ENCODE measurements at regions not wholly inside any gene's neighbourhood (a gene's known extent, or its start where the extent isn't known, plus 50 kb on each side); places are given as distances from the start of the nearest gene placed in this dataset.

GRCh38 chr22:48691431-48691851 lies 1136.2 kb downstream of the BRD1 start:
- Histone ChIP-seq H3K9me3 (ENCODE audit: low read length) (no peaks in the 10 kb centered on the region), H3K4me1 (ENCODE audit: low read length) (no peaks in the 10 kb centered on the region), H4K20me1 (ENCODE audit: insufficient read depth, low read depth, low read length) (no peaks in the 10 kb centered on the region), H3K9me2 (replicated peaks; ENCODE audit: insufficient read depth, low read length) (no peaks in the 10 kb centered on the region), H3K79me2 (ENCODE audit: low read length) (no peaks in the 10 kb centered on the region), H3K27me3 (ENCODE audit: low read length) (no peaks in the 10 kb centered on the region), H3K36me3 (ENCODE audit: insufficient read depth, low read length) (no peaks in the 10 kb centered on the region), H3K4me2 (ENCODE audit: low read depth, low read length, poor library complexity, severe bottlenecking) (no peak overlapping the region), H2AFZ (ENCODE audit: low read length) (no peak overlapping the region), H3K4me3 (ENCODE audit: low read length) (no peak overlapping the region), H3K9ac (ENCODE audit: low read length) (no peak overlapping the region), H3K27ac (ENCODE audit: low read length) (no peak overlapping the region)
- DNase-seq = no peak

- no peak overlapping the region for H2AFZ ChIP-seq (ENCODE audit: low read length)
- H3K9me3 ChIP-seq (ENCODE audit: low read length) = no peaks in the 10 kb centered on the region
- H3K36me3 ChIP-seq (ENCODE audit: insufficient read depth, low read length) = no peaks in the 10 kb centered on the region
- no peak overlapping the region for H3K9ac ChIP-seq (ENCODE audit: low read length)
- no peaks in the 10 kb centered on the region for H4K20me1 ChIP-seq (ENCODE audit: insufficient read depth, low read depth, low read length)
- H3K27me3 ChIP-seq (ENCODE audit: low read length) = no peaks in the 10 kb centered on the region
- no peak overlapping the region for H3K27ac ChIP-seq (ENCODE audit: low read length)
- H3K4me1 ChIP-seq (ENCODE audit: low read length) = no peaks in the 10 kb centered on the region
- H3K4me3 ChIP-seq (ENCODE audit: low read length) = no peak overlapping the region
- no peak overlapping the region for H3K4me2 ChIP-seq (ENCODE audit: low read depth, low read length, poor library complexity, severe bottlenecking)
- H3K9me2 ChIP-seq (replicated peaks; ENCODE audit: insufficient read depth, low read length) = no peaks in the 10 kb centered on the region
- DNase-seq = no peak
- no peaks in the 10 kb centered on the region for H3K79me2 ChIP-seq (ENCODE audit: low read length)
These were observed 1136.9 kb downstream of the BRD1 start for GRCh38 chr22:48690583-48691317.

DNA sequence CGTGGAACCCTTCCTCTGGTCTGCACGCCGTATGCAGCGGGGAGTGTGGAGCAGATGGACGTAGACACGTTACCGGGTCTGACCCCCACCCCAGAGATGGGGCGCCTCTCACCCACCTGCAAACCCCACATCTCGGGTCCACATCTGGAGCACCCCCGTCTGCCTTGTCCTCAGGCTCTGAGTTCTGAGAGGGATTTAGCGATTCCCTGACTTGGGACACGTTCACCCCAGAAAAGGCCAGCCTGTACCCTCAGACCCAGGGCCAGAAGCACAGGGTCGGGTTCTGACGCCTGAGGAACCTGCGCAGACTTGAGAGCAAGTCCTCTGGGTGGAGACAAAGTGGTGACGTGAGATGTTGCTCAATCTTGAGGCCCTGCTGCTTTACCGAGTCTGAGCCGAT lies 1138.5 kb downstream of the BRD1 start:
- no peak overlapping the region for H3K4me3 ChIP-seq (ENCODE audit: low read length)
- H3K4me2 ChIP-seq (ENCODE audit: low read depth, low read length, poor library complexity, severe bottlenecking) = no peak overlapping the region
- H3K9me3 ChIP-seq (ENCODE audit: low read length) = no peaks in the 10 kb centered on the region
- no peak overlapping the region for H3K27ac ChIP-seq (ENCODE audit: low read length)
- no peaks in the 10 kb centered on the region for H4K20me1 ChIP-seq (ENCODE audit: insufficient read depth, low read depth, low read length)
- no peaks in the 10 kb centered on the region for H3K36me3 ChIP-seq (ENCODE audit: insufficient read depth, low read length)
- no peaks in the 10 kb centered on the region for H3K9me2 ChIP-seq (replicated peaks; ENCODE audit: insufficient read depth, low read length)
- no peak overlapping the region for H2AFZ ChIP-seq (ENCODE audit: low read length)
- no peak overlapping the region for H3K9ac ChIP-seq (ENCODE audit: low read length)
- no peak for DNase-seq
- H3K4me1 ChIP-seq (ENCODE audit: low read length) = no peaks in the 10 kb centered on the region
- H3K79me2 ChIP-seq (ENCODE audit: low read length) = no peaks in the 10 kb centered on the region
- no peaks in the 10 kb centered on the region for H3K27me3 ChIP-seq (ENCODE audit: low read length)

DNA sequence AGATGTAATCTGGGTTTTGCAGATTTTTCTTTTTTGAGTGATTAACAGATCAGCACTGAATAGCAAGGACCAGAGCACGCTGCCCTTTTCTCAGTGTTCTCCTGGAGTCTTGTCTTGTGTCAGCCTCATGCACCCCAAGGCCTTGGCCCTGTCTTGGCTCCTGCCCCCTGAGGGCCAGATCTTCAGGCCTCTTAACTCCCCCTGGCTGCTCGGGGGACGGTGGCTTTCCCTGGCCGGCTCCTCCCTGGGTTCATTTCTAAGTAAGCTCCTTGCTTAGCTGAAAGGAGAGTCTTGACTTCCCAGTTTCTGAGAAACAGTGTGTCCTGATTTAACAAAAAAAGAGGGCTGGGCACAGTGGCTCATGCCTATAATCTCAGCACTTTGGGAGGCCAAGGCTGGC lies 1139.3 kb downstream of the BRD1 start:
- H3K4me3 ChIP-seq (ENCODE audit: low read length) = no peak overlapping the region
- H3K9me2 ChIP-seq (replicated peaks; ENCODE audit: insufficient read depth, low read length) = no peaks in the 10 kb centered on the region
- H4K20me1 ChIP-seq (ENCODE audit: insufficient read depth, low read depth, low read length) = no peaks in the 10 kb centered on the region
- no peak for DNase-seq
- H2AFZ ChIP-seq (ENCODE audit: low read length) = no peak overlapping the region
- H3K27ac ChIP-seq (ENCODE audit: low read length) = no peak overlapping the region
- H3K4me1 ChIP-seq (ENCODE audit: low read length) = no peaks in the 10 kb centered on the region
- H3K36me3 ChIP-seq (ENCODE audit: insufficient read depth, low read length) = no peaks in the 10 kb centered on the region
- no peaks in the 10 kb centered on the region for H3K79me2 ChIP-seq (ENCODE audit: low read length)
- H3K4me2 ChIP-seq (ENCODE audit: low read depth, low read length, poor library complexity, severe bottlenecking) = no peak overlapping the region
- H3K9me3 ChIP-seq (ENCODE audit: low read length) = no peaks in the 10 kb centered on the region
- H3K27me3 ChIP-seq (ENCODE audit: low read length) = no peaks in the 10 kb centered on the region
- no peak overlapping the region for H3K9ac ChIP-seq (ENCODE audit: low read length)

DNA sequence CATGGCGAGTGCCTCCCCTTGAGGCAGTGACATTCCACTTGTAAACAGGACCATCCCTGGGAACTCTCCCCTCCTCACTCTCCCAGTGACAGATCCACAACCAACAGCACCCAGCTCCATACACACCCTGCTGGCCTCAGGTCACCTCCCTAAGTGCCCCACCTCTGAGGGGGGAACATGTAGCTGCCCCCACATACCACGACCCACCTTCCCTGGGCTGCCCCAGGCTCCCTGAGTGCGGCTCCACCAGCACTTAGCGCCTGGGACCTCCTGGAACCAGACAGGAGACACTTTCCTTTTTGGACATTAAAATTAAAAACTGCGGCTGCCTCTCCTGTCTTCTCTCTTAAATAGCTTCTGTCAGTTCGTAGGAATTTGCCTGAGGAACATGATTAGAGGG lies 1140.1 kb downstream of the BRD1 start:
- Histone ChIP-seq H3K9me3 (ENCODE audit: low read length) (no peaks in the 10 kb centered on the region), H3K9me2 (replicated peaks; ENCODE audit: insufficient read depth, low read length) (no peaks in the 10 kb centered on the region), H3K27ac (ENCODE audit: low read length) (no peak overlapping the region), H3K9ac (ENCODE audit: low read length) (no peak overlapping the region), H4K20me1 (ENCODE audit: insufficient read depth, low read depth, low read length) (no peaks in the 10 kb centered on the region), H3K4me2 (ENCODE audit: low read depth, low read length, poor library complexity, severe bottlenecking) (no peak overlapping the region), H3K4me3 (ENCODE audit: low read length) (no peak overlapping the region), H3K79me2 (ENCODE audit: low read length) (no peaks in the 10 kb centered on the region), H3K4me1 (ENCODE audit: low read length) (no peaks in the 10 kb centered on the region), H2AFZ (ENCODE audit: low read length) (no peak overlapping the region), H3K36me3 (ENCODE audit: insufficient read depth, low read length) (no peaks in the 10 kb centered on the region), H3K27me3 (ENCODE audit: low read length) (no peaks in the 10 kb centered on the region)
- DNase-seq = no peak

DNA sequence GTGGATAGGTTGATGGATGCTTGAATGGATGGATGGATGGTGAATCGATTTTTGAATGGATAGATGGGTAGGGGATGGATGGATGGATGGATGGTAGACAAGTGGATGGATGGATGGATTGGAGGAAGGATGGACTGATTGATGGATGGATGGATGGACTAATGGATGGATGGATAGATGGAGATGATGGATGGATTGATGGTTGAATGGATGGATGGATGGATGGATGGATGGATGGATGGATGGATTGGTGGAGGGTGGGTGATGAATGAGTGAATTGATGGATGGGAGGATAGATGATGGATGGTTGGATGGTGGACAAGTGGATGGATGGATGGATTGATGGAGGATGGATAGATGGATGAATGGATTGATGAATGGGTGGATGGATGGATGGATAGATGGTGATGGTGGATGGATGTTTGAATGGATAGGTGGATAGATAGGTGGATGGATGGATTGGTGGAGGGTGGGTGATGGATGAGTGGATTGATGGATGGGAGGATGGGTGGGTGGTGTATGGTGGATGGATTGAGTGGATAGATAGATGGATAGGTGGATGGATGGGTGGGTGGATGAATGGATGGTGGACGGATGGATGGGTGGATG lies 1140.9 kb downstream of the BRD1 start:
- no peak overlapping the region for H3K27ac ChIP-seq (ENCODE audit: low read length)
- no peak overlapping the region for H3K9ac ChIP-seq (ENCODE audit: low read length)
- H2AFZ ChIP-seq (ENCODE audit: low read length) = no peak overlapping the region
- H3K36me3 ChIP-seq (ENCODE audit: insufficient read depth, low read length) = no peaks in the 10 kb centered on the region
- no peaks in the 10 kb centered on the region for H3K79me2 ChIP-seq (ENCODE audit: low read length)
- DNase-seq = no peak
- H3K27me3 ChIP-seq (ENCODE audit: low read length) = no peaks in the 10 kb centered on the region
- H4K20me1 ChIP-seq (ENCODE audit: insufficient read depth, low read depth, low read length) = no peaks in the 10 kb centered on the region
- H3K4me2 ChIP-seq (ENCODE audit: low read depth, low read length, poor library complexity, severe bottlenecking) = no peak overlapping the region
- no peak overlapping the region for H3K4me3 ChIP-seq (ENCODE audit: low read length)
- no peaks in the 10 kb centered on the region for H3K9me2 ChIP-seq (replicated peaks; ENCODE audit: insufficient read depth, low read length)
- no peaks in the 10 kb centered on the region for H3K9me3 ChIP-seq (ENCODE audit: low read length)
- no peaks in the 10 kb centered on the region for H3K4me1 ChIP-seq (ENCODE audit: low read length)

GRCh38 chr22:48685767-48686166 lies 1141.9 kb downstream of the BRD1 start:
- Histone ChIP-seq H3K4me2 (ENCODE audit: low read depth, low read length, poor library complexity, severe bottlenecking) (no peak overlapping the region), H2AFZ (ENCODE audit: low read length) (no peak overlapping the region), H3K9ac (ENCODE audit: low read length) (no peak overlapping the region), H3K79me2 (ENCODE audit: low read length) (no peaks in the 10 kb centered on the region), H3K36me3 (ENCODE audit: insufficient read depth, low read length) (no peaks in the 10 kb centered on the region), H4K20me1 (ENCODE audit: insufficient read depth, low read depth, low read length) (no peaks in the 10 kb centered on the region), H3K9me3 (ENCODE audit: low read length) (no peaks in the 10 kb centered on the region), H3K4me1 (ENCODE audit: low read length) (no peaks in the 10 kb centered on the region), H3K27ac (ENCODE audit: low read length) (no peak overlapping the region), H3K27me3 (ENCODE audit: low read length) (no peaks in the 10 kb centered on the region), H3K9me2 (replicated peaks; ENCODE audit: insufficient read depth, low read length) (no peaks in the 10 kb centered on the region), H3K4me3 (ENCODE audit: low read length) (no peak overlapping the region)
- DNase-seq = no peak

GRCh38 chr22:48683640-48684039 lies 1144.0 kb downstream of the BRD1 start:
- no peaks in the 10 kb centered on the region for H3K36me3 ChIP-seq (ENCODE audit: insufficient read depth, low read length)
- no peak overlapping the region for H3K27ac ChIP-seq (ENCODE audit: low read length)
- no peak overlapping the region for H3K4me3 ChIP-seq (ENCODE audit: low read length)
- H4K20me1 ChIP-seq (ENCODE audit: insufficient read depth, low read depth, low read length) = no peaks in the 10 kb centered on the region
- no peak for DNase-seq
- H2AFZ ChIP-seq (ENCODE audit: low read length) = no peak overlapping the region
- no peak overlapping the region for H3K9ac ChIP-seq (ENCODE audit: low read length)
- no peaks in the 10 kb centered on the region for H3K27me3 ChIP-seq (ENCODE audit: low read length)
- H3K9me2 ChIP-seq (replicated peaks; ENCODE audit: insufficient read depth, low read length) = no peaks in the 10 kb centered on the region
- H3K79me2 ChIP-seq (ENCODE audit: low read length) = no peaks in the 10 kb centered on the region
- H3K4me2 ChIP-seq (ENCODE audit: low read depth, low read length, poor library complexity, severe bottlenecking) = no peak overlapping the region
- H3K4me1 ChIP-seq (ENCODE audit: low read length) = no peaks in the 10 kb centered on the region
- no peaks in the 10 kb centered on the region for H3K9me3 ChIP-seq (ENCODE audit: low read length)

Measured in Karpas-422 (cell line).